ENCODE measurements at regions not wholly inside any gene's neighbourhood (a gene's known extent, or its start where the extent isn't known, plus 50 kb on each side); places are given as distances from the start of the nearest gene placed in this dataset.

GRCh38 chr7:130909161-130909836 lies 175.3 kb upstream of the KLF14 start:
- TF ChIP-seq POLR2A (IDR thresholded peaks at IDR 0.05), result no peak
- no peak for TF ChIP-seq EP300 (IDR thresholded peaks at IDR 0.05)

All from tibial nerve (tissue), 3 donors.